Activated T-cell treated with anti-CD3 and anti-CD28 coated beads, Interleukin-2, amount 50 U/mL, for 72 hours (primary cell): ENCODE measurements at regions not wholly inside any gene's neighbourhood (a gene's known extent, or its start where the extent isn't known, plus 50 kb on each side); places are given as distances from the start of the nearest gene placed in this dataset.

Source experiments
- ATAC-seq, 2 donors: fragments of 150-1000 bp; cut with Tn5 transposase; replicated peaks in 1 of 2; 2 replicates each; pipeline ENCODE4 v1.10.0; 2021; ENCODE audit warnings: moderate library complexity in 2 of 2, mild to moderate bottlenecking in 1 of 2
- DNase-seq, 2 donors: peaks; one replicate each; pipeline ENCODE4 v3.0.0; 2021 to 2022; ENCODE audit warnings: mixed read lengths in 1 of 2
- H3K27ac Mint-ChIP-seq: one replicate; pipeline ENCODE4 v1.8.0; 2022; ENCODE audit warnings: mild to moderate bottlenecking, moderate library complexity, mixed read lengths
- H3K27me3 Mint-ChIP-seq: one replicate; pipeline ENCODE4 v1.8.0; 2022; ENCODE audit warnings: low read depth, mixed read lengths
- H3K36me3 Mint-ChIP-seq, 2 donors: one replicate each; pipeline ENCODE4 v1.8.0; 2022; ENCODE audit warnings: mixed read lengths in 2 of 2, mild to moderate bottlenecking in 1 of 2; ENCODE audit not compliant: insufficient read depth in 2 of 2
- H3K4me1 Mint-ChIP-seq: one replicate; pipeline ENCODE4 v1.8.0; 2022; ENCODE audit warnings: low read depth, mixed read lengths
- H3K4me3 Mint-ChIP-seq, 2 donors: one replicate each; pipeline ENCODE4 v1.8.0; 2022; ENCODE audit warnings: mild to moderate bottlenecking in 2 of 2, mixed read lengths in 2 of 2, moderate library complexity in 2 of 2
- H3K9me3 Mint-ChIP-seq, 2 donors: one replicate each; pipeline ENCODE4 v1.8.0; 2022; ENCODE audit warnings: mixed read lengths in 2 of 2

GRCh38 chr18:6543330-6543908, 128.7 kb upstream of the L3MBTL4 start:
- Mint-ChIP-seq H3K27ac (no peak overlapping the region), H3K36me3 (no peaks in the 10 kb centered on the region), H3K4me3 (no peak overlapping the region), H3K9me3 (peaks cover 0 to 3% of the 10 kb centered on the region in 2 donors), H3K4me1 (no peaks in the 10 kb centered on the region), H3K27me3 (no peaks in the 10 kb centered on the region)
- DNase-seq = no peak
- ATAC-seq = no peak

GRCh38 chr18:6546229-6546628, 131.5 kb upstream of the L3MBTL4 start:
- no peaks in the 10 kb centered on the region for H3K4me1 Mint-ChIP-seq
- ATAC-seq = no peak
- no peaks in the 10 kb centered on the region for H3K27me3 Mint-ChIP-seq
- H3K36me3 Mint-ChIP-seq = no peaks in the 10 kb centered on the region
- peaks cover 1 to 3% of the 10 kb centered on the region in 2 donors for H3K9me3 Mint-ChIP-seq
- no peak overlapping the region for H3K4me3 Mint-ChIP-seq
- H3K27ac Mint-ChIP-seq = no peak overlapping the region
- no peak for DNase-seq

GRCh38 chr18:6547476-6547875, 132.8 kb upstream of the L3MBTL4 start:
- peaks cover 1 to 5% of the 10 kb centered on the region in 2 donors for H3K9me3 Mint-ChIP-seq
- ATAC-seq (no peak), DNase-seq (no peak)
- H3K27ac Mint-ChIP-seq = no peak overlapping the region
- no peak overlapping the region for H3K4me3 Mint-ChIP-seq
- no peaks in the 10 kb centered on the region for H3K36me3 Mint-ChIP-seq
- no peaks in the 10 kb centered on the region for H3K4me1 Mint-ChIP-seq
- no peaks in the 10 kb centered on the region for H3K27me3 Mint-ChIP-seq

- H3K27ac Mint-ChIP-seq = no peak overlapping the region
- no peak for ATAC-seq
- no peaks in the 10 kb centered on the region for H3K36me3 Mint-ChIP-seq
- peaks cover 1 to 5% of the 10 kb centered on the region in 2 donors for H3K9me3 Mint-ChIP-seq
- H3K4me3 Mint-ChIP-seq = no peak overlapping the region
- no peaks in the 10 kb centered on the region for H3K4me1 Mint-ChIP-seq
- no peak for DNase-seq
- no peaks in the 10 kb centered on the region for H3K27me3 Mint-ChIP-seq
These were observed 138.7 kb upstream of the L3MBTL4 start for GRCh38 chr18:6553234-6553900.

GRCh38 chr18:6557057-6557769, 142.5 kb upstream of the L3MBTL4 start:
- Mint-ChIP-seq H3K9me3 (peaks cover 0 to 2% of the 10 kb centered on the region in 2 donors), H3K27ac (no peak overlapping the region), H3K36me3 (no peaks in the 10 kb centered on the region), H3K27me3 (no peaks in the 10 kb centered on the region), H3K4me1 (no peaks in the 10 kb centered on the region), H3K4me3 (no peak overlapping the region)
- DNase-seq (no peak), ATAC-seq (no peak)

- ATAC-seq (no peak), DNase-seq (no peak)
- no peak overlapping the region for H3K27ac Mint-ChIP-seq
- peaks cover 0 to 2% of the 10 kb centered on the region in 2 donors for H3K9me3 Mint-ChIP-seq
- no peak overlapping the region for H3K4me3 Mint-ChIP-seq
- H3K27me3 Mint-ChIP-seq = no peaks in the 10 kb centered on the region
- no peaks in the 10 kb centered on the region for H3K4me1 Mint-ChIP-seq
- no peaks in the 10 kb centered on the region for H3K36me3 Mint-ChIP-seq
These were observed 143.1 kb upstream of the L3MBTL4 start for GRCh38 chr18:6557770-6558248.

- Mint-ChIP-seq H3K27me3 (no peaks in the 10 kb centered on the region), H3K27ac (no peak overlapping the region), H3K36me3 (no peaks in the 10 kb centered on the region), H3K9me3 (peaks cover 0 to 2% of the 10 kb centered on the region in 2 donors), H3K4me1 (no peaks in the 10 kb centered on the region), H3K4me3 (no peak overlapping the region)
- ATAC-seq (no peak), DNase-seq (no peak)
These were observed 143.9 kb upstream of the L3MBTL4 start for GRCh38 chr18:6558446-6559156.

- Mint-ChIP-seq H3K4me3 (no peak overlapping the region), H3K36me3 (no peaks in the 10 kb centered on the region), H3K27me3 (no peaks in the 10 kb centered on the region), H3K9me3 (peaks cover 0 to 4% of the 10 kb centered on the region in 2 donors), H3K27ac (no peak overlapping the region), H3K4me1 (no peaks in the 10 kb centered on the region)
- no peak for ATAC-seq
- no peak for DNase-seq
These were observed 144.6 kb upstream of the L3MBTL4 start for GRCh38 chr18:6559296-6559695.

GRCh38 chr18:6561016-6561415, 146.3 kb upstream of the L3MBTL4 start:
- no peak overlapping the region for H3K4me3 Mint-ChIP-seq
- H3K27me3 Mint-ChIP-seq = no peaks in the 10 kb centered on the region
- H3K9me3 Mint-ChIP-seq = peaks cover 0 to 4% of the 10 kb centered on the region in 2 donors
- no peak for DNase-seq
- ATAC-seq = no peak
- H3K36me3 Mint-ChIP-seq = no peaks in the 10 kb centered on the region
- peaks cover 1% of the 10 kb centered on the region for H3K4me1 Mint-ChIP-seq
- H3K27ac Mint-ChIP-seq = no peak overlapping the region

- ATAC-seq (no peak), DNase-seq (no peak)
- Mint-ChIP-seq H3K4me1 (peaks cover 5% of the 10 kb centered on the region), H3K27me3 (no peaks in the 10 kb centered on the region), H3K36me3 (no peaks in the 10 kb centered on the region), H3K4me3 (no peak overlapping the region), H3K27ac (no peak overlapping the region), H3K9me3 (peaks cover 0 to 4% of the 10 kb centered on the region in 2 donors)
These were observed 146.7 kb upstream of the L3MBTL4 start for GRCh38 chr18:6561420-6561861.

GRCh38 chr18:6561862-6562291, 147.2 kb upstream of the L3MBTL4 start:
- Mint-ChIP-seq H3K9me3 (peaks cover 0 to 4% of the 10 kb centered on the region in 2 donors), H3K4me1 (peaks cover 5% of the 10 kb centered on the region), H3K4me3 (no peak overlapping the region), H3K27me3 (no peaks in the 10 kb centered on the region), H3K27ac (no peak overlapping the region), H3K36me3 (no peaks in the 10 kb centered on the region)
- ATAC-seq = no peak
- no peak for DNase-seq

- Mint-ChIP-seq H3K27ac (no peak overlapping the region), H3K4me3 (no peak overlapping the region), H3K36me3 (no peaks in the 10 kb centered on the region), H3K4me1 (peaks cover 5% of the 10 kb centered on the region), H3K27me3 (no peaks in the 10 kb centered on the region), H3K9me3 (peaks cover 2% of the 10 kb centered on the region in 2 donors)
- DNase-seq (no peak), ATAC-seq (no peak)
These were observed 149.2 kb upstream of the L3MBTL4 start for GRCh38 chr18:6563896-6564295.
